IMR-90 (cell line): ENCODE measurements at regions not wholly inside any gene's neighbourhood (a gene's known extent, or its start where the extent isn't known, plus 50 kb on each side); places are given as distances from the start of the nearest gene placed in this dataset.

Experiments
- ATAC-seq: fragments of 200-7000 bp; cut with Tn5 transposase; 2 replicates; pipeline ENCODE4 v1.9.1; 2020; ENCODE audit warnings: low read depth, mild to moderate bottlenecking, moderate library complexity
- BruUV-seq: library from RNA; stranded (reverse); fragments of 400-500 nt; replicated peaks from 2 replicates; lab custom pipeline; 2021; lab: Mats Ljungman, UMichigan
- CTCF ChIA-PET: fragments of 300-600 bp; formaldehyde crosslinking; extraction: SDS; loops from one replicate; lab custom pipeline; 2021; ENCODE audit warnings: antibody characterized with exemption; lab: Yijun Ruan, JAX
- POLR2A ChIA-PET: fragments of 300-600 bp; sonication (Branson Sonifier 250); formaldehyde crosslinking; loops from one replicate; lab custom pipeline; 2022; ENCODE audit warnings: antibody characterized with exemption; ENCODE audit not compliant: unreplicated experiment; lab: Charles Lee
- DNase-seq: peaks from one replicate; pipeline ENCODE4 v3.0.0; 2013
- H2AFZ ChIP-seq: replicated peaks from 2 replicates; pipeline ENCODE3; 2013; ENCODE audit warnings: low read length, mild to moderate bottlenecking; ENCODE audit not compliant: poor library complexity
- H2AK5ac ChIP-seq: 2 replicates; pipeline ENCODE4 v1.6.1; 2013; ENCODE audit warnings: low read depth, low read length, inconsistent platforms
- H2AK9ac ChIP-seq: replicated peaks from 2 replicates; pipeline ENCODE3; 2013; ENCODE audit warnings: mild to moderate bottlenecking, low read depth, low read length, moderate library complexity; ENCODE audit not compliant: poor library complexity
- H2BK120ac ChIP-seq: 2 replicates; pipeline ENCODE4 v1.6.1; 2013; ENCODE audit warnings: low read depth, low read length, inconsistent platforms
- H2BK15ac ChIP-seq: 3 replicates; pipeline ENCODE4 v1.6.1; 2013; ENCODE audit warnings: low read depth, low read length, inconsistent platforms
- H2BK20ac ChIP-seq: 2 replicates; pipeline ENCODE4 v1.6.1; 2013; ENCODE audit warnings: low read depth, mild to moderate bottlenecking, inconsistent platforms, low read length, moderate library complexity
- H2BK5ac ChIP-seq: 2 replicates; pipeline ENCODE4 v1.6.1; 2013; ENCODE audit warnings: mild to moderate bottlenecking, low read depth, low read length, inconsistent platforms; ENCODE audit not compliant: poor library complexity, severe bottlenecking
- H3K14ac ChIP-seq: replicated peaks from 2 replicates; pipeline ENCODE4 v1.6.1; 2013; ENCODE audit warnings: low read depth, low read length, inconsistent platforms
- H3K18ac ChIP-seq: 2 replicates; pipeline ENCODE4 v1.6.1; 2013; ENCODE audit warnings: low read depth, low read length, control low read depth
- H3K23ac ChIP-seq: 2 replicates; pipeline ENCODE4 v1.6.1; 2013; ENCODE audit warnings: low read depth, low read length, inconsistent platforms
- H3K27ac ChIP-seq: 2 replicates; pipeline ENCODE4 v1.5.1; 2013; ENCODE audit warnings: mild to moderate bottlenecking, control low read depth, low read length; ENCODE audit not compliant: insufficient read depth
- H3K27me3 ChIP-seq: 2 replicates; pipeline ENCODE4 v1.6.1; 2013; ENCODE audit warnings: low read length; ENCODE audit not compliant: control insufficient read depth, insufficient read depth
- H3K36me3 ChIP-seq: 2 replicates; pipeline ENCODE4 v1.6.1; 2013; ENCODE audit warnings: low read length, mixed read lengths; ENCODE audit not compliant: control insufficient read depth, insufficient read depth
- H3K4ac ChIP-seq: 2 replicates; pipeline ENCODE4 v1.6.1; 2013; ENCODE audit warnings: low read depth, low read length, inconsistent platforms
- H3K4me1 ChIP-seq: 2 replicates; pipeline ENCODE4 v1.6.1; 2013; ENCODE audit warnings: low read length, mixed read lengths; ENCODE audit not compliant: control insufficient read depth, insufficient read depth
- H3K4me2 ChIP-seq: 2 replicates; pipeline ENCODE4 v1.6.1; 2013; ENCODE audit warnings: low read depth, mild to moderate bottlenecking, control low read depth, low read length, moderate library complexity
- H3K4me3 ChIP-seq: 2 replicates; pipeline ENCODE4 v1.5.1; 2013; ENCODE audit warnings: low read depth, mild to moderate bottlenecking, control low read depth, low read length, moderate library complexity; ENCODE audit not compliant: insufficient read depth
- H3K56ac ChIP-seq: 2 replicates; pipeline ENCODE4 v1.6.1; 2013; ENCODE audit warnings: low read length, inconsistent platforms; ENCODE audit not compliant: insufficient read depth; ENCODE audit errors: extremely low read depth
- H3K79me1 ChIP-seq, 2 experiments: 2 replicates each; pipeline ENCODE4 v1.6.1; 2013; ENCODE audit warnings: low read length in 2 of 2, inconsistent platforms in 1 of 2, low read depth in 1 of 2
- H3K9ac ChIP-seq: 2 replicates; pipeline ENCODE4 v1.6.1; 2013; ENCODE audit warnings: low read depth, low read length, control low read depth
- H3K9me1 ChIP-seq: 2 replicates; pipeline ENCODE4 v1.6.1; 2013; ENCODE audit warnings: low read length, inconsistent platforms; ENCODE audit not compliant: insufficient read depth
- H3K9me3 ChIP-seq: 2 replicates; pipeline ENCODE4 v1.6.1; 2013; ENCODE audit warnings: low read length; ENCODE audit not compliant: control insufficient read depth, insufficient read depth
- H4K20me1 ChIP-seq: 2 replicates; pipeline ENCODE4 v1.6.1; 2013; ENCODE audit warnings: low read length, inconsistent platforms; ENCODE audit not compliant: insufficient read depth
- H4K5ac ChIP-seq: 2 replicates; pipeline ENCODE4 v1.6.1; 2013; ENCODE audit warnings: mild to moderate bottlenecking, low read depth, low read length, control low read depth
- H4K8ac ChIP-seq, 2 experiments: 2 replicates each; pipeline ENCODE4 v1.6.1; 2013; ENCODE audit warnings: low read depth in 2 of 2, low read length in 2 of 2, control low read depth in 1 of 2, inconsistent platforms in 1 of 2
- H4K91ac ChIP-seq: 2 replicates; pipeline ENCODE4 v1.6.1; 2013; ENCODE audit warnings: low read depth, low read length, inconsistent platforms; ENCODE audit not compliant: insufficient read depth
- BHLHE40 ChIP-seq: fragments of 150-350 bp; IDR thresholded peaks from 2 replicates; pipeline ENCODE4 v1.6.1; 2016; ENCODE audit warnings: mild to moderate bottlenecking, low read depth, low read length
- CHD1 ChIP-seq: IDR thresholded peaks from 2 replicates; pipeline ENCODE4 v1.6.1; 2012; ENCODE audit warnings: low read depth, low read length, improper control_type of control experiment
- MAZ ChIP-seq: IDR thresholded peaks from 2 replicates; pipeline ENCODE4 v1.6.1; 2012; ENCODE audit warnings: low read depth, mild to moderate bottlenecking, low read length, improper control_type of control experiment, moderate library complexity, borderline replicate concordance
- MXI1 ChIP-seq: IDR thresholded peaks from 2 replicates; pipeline ENCODE4 v1.6.1; 2012; ENCODE audit warnings: low read depth, mild to moderate bottlenecking, low read length, moderate library complexity, borderline replicate concordance
- NFE2L2 ChIP-seq: fragments of 150-350 bp; IDR thresholded peaks from 2 replicates; pipeline ENCODE4 v1.6.1; 2016; ENCODE audit warnings: low read depth, mild to moderate bottlenecking, low read length
- POLR2A ChIP-seq: IDR thresholded peaks from 2 replicates; pipeline ENCODE4 v1.6.1; 2012; ENCODE audit warnings: mild to moderate bottlenecking, low read depth, low read length
- RAD21 ChIP-seq: IDR thresholded peaks from 2 replicates; pipeline ENCODE4 v1.6.1; 2012; ENCODE audit warnings: low read length, improper control_type of control experiment
- RCOR1 ChIP-seq: IDR thresholded peaks from 2 replicates; pipeline ENCODE4 v1.6.1; 2012; ENCODE audit warnings: mild to moderate bottlenecking, low read length, improper control_type of control experiment; ENCODE audit not compliant: insufficient replicate concordance
- RFX5 ChIP-seq: IDR thresholded peaks from 2 replicates; pipeline ENCODE4 v1.8.0; 2012; ENCODE audit warnings: low read depth, mild to moderate bottlenecking, low read length, moderate library complexity
- SMC3 ChIP-seq: fragments of 150-350 bp; IDR thresholded peaks from 2 replicates; pipeline ENCODE4 v1.6.1; 2016; ENCODE audit warnings: low read depth, mild to moderate bottlenecking, antibody characterized with exemption, low read length, moderate library complexity
- WGBS, 2 experiments: methylation state at CpG; one replicate each; pipeline versions ENCODE4 v1.1.5 to v1.1.7; 2013; ENCODE audit warnings: missing lambda C conversion rate in 2 of 2; ENCODE audit not compliant: insufficient read length in 1 of 2; ENCODE audit errors: extremely low coverage in 2 of 2; 5-methylcytosine and 5-hydroxymethylcytosine counted together
- dilution Hi-C: fragments of 300-500 bp; cut with HindIII; formaldehyde crosslinking; loops from one replicate; pipeline ENCODE4 v1.14.3; 2018; ENCODE audit warnings: low sequenced_read_pairs; ENCODE audit not compliant: unreplicated experiment
- in situ Hi-C: fragments of 300-500 bp; cut with MboI; formaldehyde crosslinking; loops from 3 replicates; pipeline ENCODE4 v1.14.3; 2019; ENCODE audit warnings: low sequenced_read_pairs, inconsistent platforms, mixed read lengths
- intact Hi-C: fragments of 100-400 bp; cut with micrococcal nuclease; formaldehyde crosslinking; loops from 2 replicates; pipeline ENCODE4 v1.10.0; 2022
- TF ChIP-seq, protein P1 (sequence below): fragments of 150-350 bp; IDR thresholded peaks from 2 replicates; pipeline ENCODE4 v1.6.1; 2017; ENCODE audit warnings: mild to moderate bottlenecking, antibody characterized with exemption, low read length, low read depth
- TF ChIP-seq, protein P2 (sequence below): conservative IDR thresholded peaks from 2 replicates; pipeline ENCODE4 v1.5.1; 2012; ENCODE audit warnings: mild to moderate bottlenecking, low read depth, low read length, improper control_type of control experiment

DNA sequence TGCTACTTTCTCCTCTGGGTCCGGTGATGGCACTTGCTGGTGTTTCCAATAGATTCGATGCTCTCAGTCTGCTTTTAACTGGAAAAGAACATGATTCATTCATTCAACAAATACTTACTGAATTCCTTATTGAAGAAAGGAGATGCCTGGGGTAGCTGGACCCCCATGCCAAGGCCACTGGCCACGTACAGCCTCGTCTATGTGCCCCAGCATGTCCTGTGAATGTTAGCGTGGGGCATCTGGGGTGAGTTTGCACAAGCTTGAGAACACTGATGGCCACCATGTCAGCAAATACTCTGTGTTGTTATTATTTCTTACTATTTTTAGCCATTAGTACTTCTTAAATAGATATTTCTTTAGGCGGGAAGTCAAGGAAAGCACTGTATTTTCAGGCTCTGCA, 112.0 kb upstream of the OXGR1 start:
- no peak overlapping the region for H3K27ac ChIP-seq
- no peak overlapping the region for H2AK5ac ChIP-seq
- no peak overlapping the region for H3K18ac ChIP-seq
- H4K5ac ChIP-seq = no peak overlapping the region
- no peak overlapping the region for H2AFZ ChIP-seq
- H3K79me1 ChIP-seq = no peaks in the 10 kb centered on the region; a peak in 1 of 4 replicates
- intact Hi-C loops = no loop called here
- H3K27me3 ChIP-seq = no peaks in the 10 kb centered on the region
- CTCF ChIA-PET = no interaction called here
- WGBS, 2 experiments = no CpG with 5 or more reads among the region's 6 CpGs
- H2BK120ac ChIP-seq = no peak overlapping the region
- H3K14ac ChIP-seq = no peak overlapping the region
- no peak overlapping the region for H2BK20ac ChIP-seq
- no peak overlapping the region for H3K56ac ChIP-seq
- dilution Hi-C loops = no loop called here
- no peak overlapping the region for H2BK15ac ChIP-seq
- no peaks in the 10 kb centered on the region; the same call in 1 of the 2 replicates for H3K9me3 ChIP-seq
- POLR2A ChIA-PET = no interaction called here
- no peak overlapping the region for H3K4ac ChIP-seq
- DNase-seq (no peak), ATAC-seq (no peak)
- H4K8ac ChIP-seq = no peak overlapping the region
- no peak overlapping the region for H2AK9ac ChIP-seq
- no TSS peak for BruUV-seq
- no peaks in the 10 kb centered on the region for H3K36me3 ChIP-seq
- no peaks in the 10 kb centered on the region for H4K20me1 ChIP-seq
- no peak overlapping the region for H3K23ac ChIP-seq
- TF ChIP-seq SMC3 = no peak
- TF ChIP-seq NFE2L2 = no peak
- no peak for TF ChIP-seq POLR2A
- TF ChIP-seq, protein P1, sequence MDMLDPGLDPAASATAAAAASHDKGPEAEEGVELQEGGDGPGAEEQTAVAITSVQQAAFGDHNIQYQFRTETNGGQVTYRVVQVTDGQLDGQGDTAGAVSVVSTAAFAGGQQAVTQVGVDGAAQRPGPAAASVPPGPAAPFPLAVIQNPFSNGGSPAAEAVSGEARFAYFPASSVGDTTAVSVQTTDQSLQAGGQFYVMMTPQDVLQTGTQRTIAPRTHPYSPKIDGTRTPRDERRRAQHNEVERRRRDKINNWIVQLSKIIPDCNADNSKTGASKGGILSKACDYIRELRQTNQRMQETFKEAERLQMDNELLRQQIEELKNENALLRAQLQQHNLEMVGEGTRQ = no peak
- TF ChIP-seq MXI1 = no peak
- no peak for TF ChIP-seq RCOR1
- no peak for TF ChIP-seq RAD21
- TF ChIP-seq CHD1 = no peak
- TF ChIP-seq MAZ = no peak
- TF ChIP-seq BHLHE40 = no peak
- no peak for TF ChIP-seq RFX5
- TF ChIP-seq, protein P2, sequence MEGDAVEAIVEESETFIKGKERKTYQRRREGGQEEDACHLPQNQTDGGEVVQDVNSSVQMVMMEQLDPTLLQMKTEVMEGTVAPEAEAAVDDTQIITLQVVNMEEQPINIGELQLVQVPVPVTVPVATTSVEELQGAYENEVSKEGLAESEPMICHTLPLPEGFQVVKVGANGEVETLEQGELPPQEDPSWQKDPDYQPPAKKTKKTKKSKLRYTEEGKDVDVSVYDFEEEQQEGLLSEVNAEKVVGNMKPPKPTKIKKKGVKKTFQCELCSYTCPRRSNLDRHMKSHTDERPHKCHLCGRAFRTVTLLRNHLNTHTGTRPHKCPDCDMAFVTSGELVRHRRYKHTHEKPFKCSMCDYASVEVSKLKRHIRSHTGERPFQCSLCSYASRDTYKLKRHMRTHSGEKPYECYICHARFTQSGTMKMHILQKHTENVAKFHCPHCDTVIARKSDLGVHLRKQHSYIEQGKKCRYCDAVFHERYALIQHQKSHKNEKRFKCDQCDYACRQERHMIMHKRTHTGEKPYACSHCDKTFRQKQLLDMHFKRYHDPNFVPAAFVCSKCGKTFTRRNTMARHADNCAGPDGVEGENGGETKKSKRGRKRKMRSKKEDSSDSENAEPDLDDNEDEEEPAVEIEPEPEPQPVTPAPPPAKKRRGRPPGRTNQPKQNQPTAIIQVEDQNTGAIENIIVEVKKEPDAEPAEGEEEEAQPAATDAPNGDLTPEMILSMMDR = no peak
- no peak overlapping the region for H3K9ac ChIP-seq
- no peak overlapping the region for H3K4me2 ChIP-seq
- peaks cover 4% of the 10 kb centered on the region; the same call in 1 of the 2 replicates for H3K9me1 ChIP-seq
- in situ Hi-C loops = no loop called here
- H3K4me1 ChIP-seq = peaks cover 3% of the 10 kb centered on the region; the same call in 1 of the 2 replicates
- no peak overlapping the region for H2BK5ac ChIP-seq
- no peak overlapping the region for H3K4me3 ChIP-seq
- no peak overlapping the region for H4K91ac ChIP-seq
